ENCODE measurements at regions not wholly inside any gene's neighbourhood (a gene's known extent, or its start where the extent isn't known, plus 50 kb on each side); places are given as distances from the start of the nearest gene placed in this dataset.

DNA sequence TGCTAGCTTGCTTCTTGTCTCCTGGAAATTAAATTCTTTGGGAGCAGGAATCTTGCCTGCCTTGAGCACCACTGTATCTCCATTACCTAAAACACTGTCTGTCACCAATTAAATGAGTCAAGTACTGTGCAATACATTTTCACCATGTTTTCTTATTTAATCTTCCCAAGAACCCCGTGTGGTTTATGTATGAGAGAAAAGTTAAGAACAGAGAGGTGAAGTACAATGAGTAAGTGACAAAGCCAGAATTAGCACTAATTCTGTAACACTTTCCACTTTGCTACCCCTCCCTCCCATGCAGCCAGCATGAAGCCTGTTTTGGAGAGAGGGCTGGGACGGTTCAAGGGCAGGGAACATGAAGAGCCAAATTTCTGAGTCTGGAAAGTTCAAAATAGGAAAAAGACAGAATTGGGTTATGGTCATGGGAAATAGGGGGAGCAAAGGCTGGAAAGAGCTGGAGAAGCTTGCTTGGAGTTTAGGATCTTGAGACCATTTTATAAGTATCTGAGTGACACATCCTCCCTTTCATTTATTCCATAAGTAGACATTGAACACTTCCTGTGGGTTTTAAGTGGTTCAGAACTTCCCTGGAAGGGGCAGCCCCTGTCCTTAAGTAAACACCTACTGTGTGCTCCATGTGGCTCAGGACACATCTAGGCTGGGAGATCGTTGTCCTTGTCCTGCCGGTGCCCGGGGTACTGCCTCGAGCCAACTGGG lies 60.5 kb upstream of the CHST1 start:
- no peak for DNase-seq
- intact Hi-C loops (cut with DNase I) = no loop called here

DNA sequence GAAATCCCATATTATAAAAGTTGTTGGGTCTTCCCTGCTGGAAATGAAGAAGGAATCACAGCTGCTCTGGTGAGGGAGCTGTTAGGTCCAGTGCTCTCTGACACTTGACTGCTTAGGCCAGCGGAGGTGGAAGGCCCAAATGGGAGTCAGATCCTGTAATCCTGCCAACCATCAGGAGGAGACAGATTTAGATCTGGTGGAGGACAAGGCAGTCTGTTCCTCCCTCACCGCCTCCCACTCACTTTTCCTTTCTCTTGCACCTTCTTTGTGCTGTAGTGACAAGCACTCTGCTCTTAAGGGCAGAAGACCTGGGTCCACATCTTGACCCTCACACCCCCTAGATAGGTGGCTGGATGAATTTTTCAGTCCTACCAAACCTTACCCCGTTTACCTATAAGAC lies 59.7 kb upstream of the CHST1 start:
- intact Hi-C loops (cut with DNase I) = no loop called here
- no peak for DNase-seq

DNA sequence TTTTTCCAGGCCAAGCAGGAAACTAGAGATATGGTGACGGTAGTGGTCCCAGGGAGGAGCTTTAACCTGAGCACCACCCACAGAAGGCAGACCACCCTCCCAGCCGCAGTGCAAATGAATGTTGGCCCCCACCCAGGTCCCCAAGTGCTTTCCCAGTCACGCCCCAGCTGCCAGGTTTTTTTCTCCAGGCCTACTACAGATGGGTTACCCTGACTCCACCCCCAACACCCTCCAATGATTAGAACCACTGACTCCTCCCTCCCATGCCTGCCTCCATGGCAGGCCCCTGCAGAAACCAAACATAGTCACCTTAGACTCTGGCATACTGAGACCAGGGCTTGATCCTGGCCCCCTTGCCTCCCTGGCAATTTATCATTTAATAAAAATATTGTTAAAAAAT lies 58.7 kb upstream of the CHST1 start:
- DNase-seq = no peak
- intact Hi-C loops (cut with DNase I) = no loop called here

DNA sequence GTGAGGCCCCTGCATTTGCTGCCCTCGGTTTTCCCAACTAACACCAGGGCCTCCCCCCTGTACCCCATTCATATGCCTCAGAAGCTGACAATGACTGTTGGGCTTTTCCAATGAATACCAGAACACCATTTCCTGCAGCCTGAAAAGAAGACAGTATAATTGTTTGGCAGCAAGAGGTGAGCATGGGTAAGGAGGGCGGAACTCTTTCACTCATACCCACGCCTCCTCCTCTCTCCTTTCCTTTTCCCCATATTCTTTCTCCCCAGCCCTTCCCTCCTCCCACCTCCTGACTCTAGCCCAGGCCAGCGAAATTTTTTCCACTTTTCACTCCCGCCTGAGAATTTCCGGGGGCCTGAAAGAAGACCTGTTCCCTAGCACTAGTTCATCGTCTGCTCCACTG lies 58.0 kb upstream of the CHST1 start:
- DNase-seq = no peak
- intact Hi-C loops (cut with DNase I) = no loop called here

DNA sequence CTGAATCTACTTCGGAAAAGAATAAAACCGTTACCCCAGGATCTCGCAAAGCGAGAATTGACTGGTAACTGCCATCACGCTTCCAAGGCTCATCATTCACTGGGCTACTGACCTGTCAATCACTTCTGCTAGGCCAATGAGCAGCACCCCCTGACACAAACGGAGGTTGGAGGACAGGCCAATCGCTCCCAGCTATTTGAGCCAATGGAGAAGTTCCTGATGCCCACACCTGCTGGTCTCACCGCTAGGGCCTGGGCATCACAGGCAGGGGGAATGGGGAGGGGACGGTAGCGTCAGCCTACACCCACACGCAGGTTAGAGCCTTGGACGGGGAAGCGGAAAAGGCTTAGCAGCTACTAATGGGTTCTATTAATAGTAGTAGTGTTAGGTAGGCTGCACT lies 56.7 kb upstream of the CHST1 start:
- DNase-seq = no peak
- intact Hi-C loops (cut with DNase I) = no loop called here

DNA sequence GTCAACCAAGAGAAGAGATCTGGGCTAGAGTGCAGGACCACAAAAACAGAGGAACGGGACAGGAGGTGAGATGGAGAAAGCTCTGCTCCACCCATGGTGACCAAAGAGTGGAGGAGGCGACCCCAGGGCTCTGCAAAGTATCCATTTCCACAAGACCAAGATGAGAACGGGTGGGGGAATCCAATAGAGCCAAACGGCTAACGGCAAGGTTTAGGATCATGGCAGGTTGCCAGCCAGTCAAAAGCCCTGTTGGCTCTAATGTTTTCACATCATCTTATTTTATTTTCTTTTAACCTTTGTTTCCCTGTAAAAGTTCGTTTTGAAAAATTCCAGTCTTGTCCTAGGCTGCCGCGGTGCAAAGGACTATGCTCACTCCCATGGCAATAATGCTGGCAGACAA lies 52.1 kb upstream of the CHST1 start:
- DNase-seq = no peak
- intact Hi-C loops (cut with DNase I) = no loop called here

DNA sequence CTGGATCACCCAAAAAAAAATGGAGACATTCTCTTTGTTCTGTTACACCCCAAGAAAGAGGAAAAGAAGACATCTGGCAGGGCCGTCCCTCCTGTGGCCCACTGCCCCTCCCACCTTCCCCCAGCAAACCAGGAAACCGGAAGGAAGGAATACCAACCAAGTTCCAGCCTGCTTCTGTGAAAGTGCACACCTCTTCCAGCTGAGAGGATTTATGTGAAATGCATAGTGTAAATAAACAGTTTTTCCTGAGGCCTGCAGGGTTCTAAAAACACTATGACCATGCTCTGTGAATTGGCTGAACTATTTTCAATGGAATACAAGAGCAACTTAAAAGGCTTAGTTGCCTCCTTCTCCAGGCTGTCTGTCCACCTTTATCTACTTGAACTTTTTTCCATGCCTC lies 50.0 kb upstream of the CHST1 start:
- no peak for DNase-seq

More for the DNA sequence above, 50.0 kb upstream of the CHST1 start:
- intact Hi-C loops (cut with DNase I) = no loop called here
